NCI-H526 treated with DMSO at 0.1 percent for 48 hours (cell line): ENCODE measurements at regions not wholly inside any gene's neighbourhood (a gene's known extent, or its start where the extent isn't known, plus 50 kb on each side); places are given as distances from the start of the nearest gene placed in this dataset.

Experiments used
- DNase-seq: peaks from one replicate; lab custom pipeline; 2025; lab: John Stamatoyannopoulos, UW

- DNase-seq = no peak
These were observed 87.9 kb downstream of the CHST2 start for GRCh38 chr3:143207338-143207961.

DNA sequence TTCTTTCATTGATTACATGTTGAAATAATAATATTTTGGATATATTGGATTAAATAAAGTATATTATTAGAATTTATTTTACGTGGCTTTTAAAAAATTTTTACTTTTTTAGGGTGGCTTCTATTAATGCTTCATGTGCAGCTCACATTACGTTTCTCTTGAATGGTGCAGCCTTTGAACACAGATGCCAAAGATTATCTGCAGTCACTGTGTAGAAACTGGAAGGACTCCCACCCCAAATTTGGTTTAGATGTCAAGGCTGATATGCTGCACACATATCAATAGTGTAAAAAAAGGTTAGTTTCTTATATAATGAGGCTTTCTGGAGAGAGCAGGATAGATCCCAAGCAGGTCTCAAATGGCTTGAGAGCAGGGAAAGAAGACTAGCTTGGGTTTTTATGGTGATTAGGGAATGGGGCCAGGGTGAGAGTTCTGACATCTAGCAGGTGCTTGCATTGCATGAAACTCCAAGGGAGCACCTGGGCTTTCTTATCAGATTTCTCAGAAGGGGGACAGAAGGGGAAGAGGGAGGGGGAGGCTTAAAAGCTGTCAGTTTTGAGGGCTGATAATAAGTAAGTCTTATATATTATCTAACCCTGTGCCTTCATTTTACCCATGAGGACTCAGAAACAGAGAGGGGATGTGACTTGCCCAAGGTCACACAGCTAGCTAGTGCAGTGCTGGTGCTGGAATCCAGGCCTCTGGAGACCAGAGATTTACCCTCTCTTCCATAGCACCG, 89.6 kb downstream of the CHST2 start:
- DNase-seq = no peak

DNA sequence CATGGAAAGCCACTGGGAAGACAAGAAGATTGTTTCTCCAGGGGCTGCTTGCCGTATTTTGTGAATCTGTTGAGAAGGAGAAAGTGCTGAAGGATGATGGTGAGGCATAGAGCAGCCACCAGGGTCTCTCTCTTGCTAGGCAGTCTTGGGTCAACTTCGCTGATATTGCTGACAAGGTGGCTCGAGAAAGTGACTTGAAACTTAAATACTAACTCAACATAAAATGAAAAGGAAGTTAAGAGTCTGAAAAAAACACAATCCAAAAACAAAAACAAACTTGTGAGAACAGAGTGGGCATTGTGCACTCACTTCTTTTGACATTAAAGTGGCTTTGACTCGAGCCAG, 90.1 kb downstream of the CHST2 start:
- DNase-seq = no peak

GRCh38 chr3:143210141-143210540, 90.6 kb downstream of the CHST2 start:
- no peak for DNase-seq

DNA sequence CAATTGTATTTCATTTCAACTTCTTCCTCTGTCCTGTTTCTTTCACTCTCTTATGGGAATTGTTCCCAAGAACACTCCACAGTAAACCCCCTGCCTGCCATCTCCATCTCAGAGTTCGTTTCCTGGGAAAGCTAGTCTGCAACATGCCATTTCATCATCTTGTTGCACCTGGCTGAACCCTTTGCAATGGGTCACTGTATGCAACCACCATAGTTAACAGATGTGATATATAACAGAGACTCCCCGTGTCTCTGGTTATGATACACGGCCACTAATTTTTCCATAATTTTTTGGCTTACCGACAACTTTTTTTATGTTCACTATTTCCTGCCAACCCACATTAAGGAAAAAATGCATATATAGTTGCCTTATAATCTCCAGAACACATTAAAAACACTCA, 95.5 kb downstream of the CHST2 start:
- DNase-seq = no peak
